ENCODE measurements at regions not wholly inside any gene's neighbourhood (a gene's known extent, or its start where the extent isn't known, plus 50 kb on each side); places are given as distances from the start of the nearest gene placed in this dataset.
A peak's percentile ranks its signal among the peaks of the same experiment; 100 is the strongest.
"Not testable (repeated sequence)": the region's sequence is repeated elsewhere in the genome, so short reads cannot be mapped to it uniquely, and the experiment has no call there.

DNA sequence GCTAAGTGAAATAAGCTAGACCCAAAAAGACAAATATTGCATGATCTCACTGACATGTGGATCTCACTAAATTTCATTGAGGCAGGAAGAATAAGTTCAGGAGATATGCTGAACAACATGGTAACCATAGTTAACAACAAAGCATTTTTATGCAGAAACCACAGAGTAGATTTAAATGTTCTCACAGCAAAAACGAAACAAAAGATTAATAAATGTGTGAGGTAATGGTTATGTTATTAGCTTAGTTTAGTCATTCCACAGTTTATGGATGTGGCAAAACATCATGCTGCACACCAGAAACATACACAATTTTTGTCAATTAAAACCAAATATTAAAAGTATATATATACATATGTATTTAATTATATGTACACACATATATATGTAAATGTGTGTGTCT is 765.8 kb downstream of the SLITRK5 start:
- no peak for DNase-seq

DNA sequence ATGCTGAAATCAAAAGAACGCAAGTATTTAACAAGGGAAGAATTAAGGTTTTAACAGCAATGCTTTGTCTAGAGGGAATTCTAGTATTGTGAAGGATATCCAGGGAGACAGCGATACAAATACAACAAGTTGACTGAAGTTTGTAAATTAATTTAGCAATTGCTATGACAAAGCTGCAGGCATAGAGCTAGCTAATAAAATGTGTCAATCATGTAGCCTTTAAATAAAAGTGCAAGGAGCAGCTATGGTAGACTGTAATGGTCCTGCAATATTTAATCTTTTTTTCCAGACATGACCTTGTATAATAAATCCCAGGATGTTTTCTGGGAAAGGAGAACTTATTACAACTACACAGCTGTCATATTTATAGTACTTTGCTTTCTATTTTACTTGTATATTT is 779.3 kb downstream of the SLITRK5 start:
- no peak for DNase-seq

DNA sequence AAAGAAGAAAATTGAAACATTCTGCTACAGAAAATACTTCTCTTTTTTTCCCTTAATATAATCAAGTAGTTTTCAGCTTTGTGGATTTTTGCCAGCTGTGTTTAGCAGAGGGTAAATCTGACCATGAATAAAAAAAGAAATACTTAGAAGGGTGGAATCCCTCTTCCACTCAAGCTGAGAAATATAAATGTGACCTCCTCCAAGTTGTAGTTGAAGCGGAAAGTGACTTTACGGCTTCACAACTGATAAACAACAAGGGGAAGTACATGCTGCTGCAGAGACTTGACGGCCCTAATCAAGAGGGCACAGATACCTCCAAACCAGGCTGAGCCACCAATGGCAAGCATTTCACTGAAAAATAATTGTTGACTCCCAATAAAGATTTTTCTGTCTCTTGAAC is 785.0 kb downstream of the SLITRK5 start:
- DNase-seq = no peak

DNA sequence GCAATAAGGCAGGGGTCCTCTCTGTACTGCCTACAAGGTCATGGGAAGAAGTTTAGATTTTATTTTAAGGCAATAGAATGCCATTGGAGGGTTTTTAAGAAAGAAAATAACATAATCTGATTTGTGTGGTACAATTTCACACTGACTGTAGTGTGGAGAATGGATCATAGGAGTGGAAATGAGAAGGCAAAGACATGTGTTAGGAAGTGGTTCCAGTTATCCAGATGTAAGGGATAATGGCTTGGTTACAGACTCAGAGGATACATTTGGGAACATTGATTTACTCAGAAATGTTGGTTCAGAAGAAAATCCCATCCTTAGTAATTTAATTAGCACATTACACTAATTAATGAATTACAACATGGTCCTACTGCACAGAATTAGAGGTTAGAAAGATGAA is 788.2 kb downstream of the SLITRK5 start:
- DNase-seq = no peak

DNA sequence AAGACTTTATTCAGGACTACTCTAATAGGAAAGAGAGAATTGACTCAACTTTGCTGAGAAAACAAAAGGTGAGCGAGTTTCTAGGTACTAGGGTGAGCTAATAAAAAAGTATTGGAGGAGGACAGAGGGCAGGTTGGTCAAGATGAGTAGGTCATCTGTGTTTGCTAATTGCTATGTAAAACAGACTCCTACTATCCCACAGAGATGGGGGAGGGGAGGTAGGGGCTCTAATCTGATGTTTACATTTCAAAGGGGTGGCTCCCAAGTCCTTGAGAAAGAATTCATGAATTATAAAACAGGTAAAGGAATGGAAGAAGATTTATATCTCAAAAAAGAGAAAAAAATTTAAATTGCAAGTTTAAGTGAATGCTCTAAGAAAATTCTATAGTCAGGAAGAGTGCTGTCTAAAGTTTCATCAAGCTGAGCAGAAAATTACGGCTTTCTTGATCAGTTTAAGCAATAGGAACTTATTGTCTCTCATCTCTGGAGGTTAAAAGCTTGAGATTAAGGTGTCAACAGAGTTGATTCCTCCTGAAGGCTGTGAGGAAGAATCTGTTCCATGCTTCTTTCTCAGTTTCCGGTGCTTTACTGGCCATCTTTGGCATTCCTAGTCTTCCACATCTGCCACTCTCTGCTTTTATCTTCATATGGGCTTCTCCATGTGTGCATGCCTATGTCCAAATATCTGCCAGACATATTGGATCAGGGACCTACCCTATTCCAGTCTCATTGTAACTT is 790.3 kb downstream of the SLITRK5 start:
- DNase-seq = no peak

DNA sequence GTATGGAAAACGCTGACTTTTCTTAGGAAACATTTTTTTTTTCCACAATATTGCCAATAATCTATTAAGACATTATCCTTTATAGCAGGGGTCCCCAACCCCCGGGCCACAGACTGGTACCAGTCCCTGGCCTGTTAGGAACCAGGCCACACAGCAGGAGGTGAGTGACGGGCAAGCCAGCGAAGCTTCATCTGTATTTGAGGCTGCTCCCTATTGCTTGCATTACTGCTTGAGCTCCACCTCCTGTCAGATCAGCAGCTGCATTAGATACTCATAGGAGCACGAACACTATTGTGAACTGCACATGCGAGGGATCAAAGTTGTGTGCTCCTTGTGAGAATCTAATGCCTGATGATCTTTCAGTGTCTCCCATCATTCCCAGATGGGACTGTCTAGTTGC is 793.7 kb downstream of the SLITRK5 start:
- no peak for DNase-seq

DNA sequence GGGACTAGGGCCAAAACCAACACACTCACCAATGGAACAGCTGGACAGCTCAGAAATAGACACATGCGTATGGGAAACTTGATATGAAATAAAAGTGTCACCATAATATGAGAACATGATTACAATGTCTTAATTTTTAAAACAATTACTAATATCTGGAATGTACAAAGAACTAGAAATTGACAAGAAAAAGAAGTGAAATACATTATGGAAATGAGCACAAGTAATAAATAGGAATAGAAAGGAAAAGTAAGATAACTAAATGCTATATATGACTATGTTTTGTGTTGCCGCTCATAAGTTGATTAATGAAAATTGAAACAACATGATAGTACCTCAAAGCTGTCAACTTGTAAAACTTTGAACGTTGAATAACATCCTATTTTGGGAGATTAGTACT is 801.1 kb downstream of the SLITRK5 start:
- no peak for DNase-seq

DNA sequence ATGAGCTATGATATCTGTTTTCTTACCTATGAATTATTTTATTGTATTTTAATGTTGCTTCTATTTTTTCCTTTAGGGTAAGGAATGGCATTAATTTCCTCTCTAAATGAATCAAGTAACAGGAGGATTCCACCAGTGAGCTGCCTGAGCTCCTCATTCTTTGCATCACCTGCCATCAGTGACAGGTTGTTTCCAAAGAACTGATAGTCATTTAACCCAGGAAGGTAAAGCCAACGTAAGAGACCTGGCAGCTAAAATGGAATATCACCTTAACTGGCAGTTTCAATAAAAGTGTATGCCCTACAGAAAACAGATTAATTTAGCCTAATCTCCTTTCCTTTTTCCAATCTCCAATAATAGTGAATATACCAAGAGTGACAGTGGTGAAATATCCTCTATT is 812.0 kb downstream of the SLITRK5 start:
- no peak for DNase-seq

DNA sequence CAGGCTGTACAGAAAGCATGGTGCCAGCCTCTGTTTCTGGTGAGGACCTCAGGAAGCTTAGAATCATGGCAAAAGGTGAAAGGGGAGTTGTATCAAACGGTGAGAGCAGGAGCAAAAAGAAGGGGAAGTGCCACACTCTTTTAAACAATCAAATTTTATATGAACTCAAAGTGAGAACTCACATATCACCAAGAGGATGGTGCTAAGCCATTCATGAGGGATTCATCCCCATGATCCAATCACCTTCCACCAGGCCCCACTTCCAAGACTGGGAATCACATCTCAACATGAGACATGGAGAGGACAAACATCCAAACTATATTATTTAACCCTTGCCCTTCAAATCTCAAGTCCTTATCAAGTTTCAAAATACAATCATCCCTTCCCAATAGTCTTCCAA is 836.7 kb downstream of the SLITRK5 start:
- no peak for DNase-seq

DNA sequence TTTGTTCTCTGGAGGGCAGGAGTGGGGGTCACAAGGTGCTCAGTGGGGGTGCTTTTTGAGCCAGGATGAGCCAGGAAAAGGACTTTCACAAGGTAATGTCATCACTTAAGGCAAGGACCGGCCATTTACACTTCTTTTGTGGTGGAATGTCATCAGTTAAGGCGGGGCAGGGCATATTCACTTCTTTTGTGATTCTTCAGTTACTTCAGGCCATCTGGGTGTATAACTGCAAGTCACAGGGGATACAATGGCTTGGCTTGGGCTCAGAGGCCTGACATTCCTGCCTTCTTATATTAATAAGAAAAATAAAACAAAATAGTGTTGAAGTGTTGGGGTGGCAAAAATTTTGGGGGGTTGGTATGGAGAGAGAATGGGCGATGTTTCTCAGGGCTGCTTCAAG is 841.8 kb downstream of the SLITRK5 start:
- DNase-seq = not testable (repeated sequence)

DNA sequence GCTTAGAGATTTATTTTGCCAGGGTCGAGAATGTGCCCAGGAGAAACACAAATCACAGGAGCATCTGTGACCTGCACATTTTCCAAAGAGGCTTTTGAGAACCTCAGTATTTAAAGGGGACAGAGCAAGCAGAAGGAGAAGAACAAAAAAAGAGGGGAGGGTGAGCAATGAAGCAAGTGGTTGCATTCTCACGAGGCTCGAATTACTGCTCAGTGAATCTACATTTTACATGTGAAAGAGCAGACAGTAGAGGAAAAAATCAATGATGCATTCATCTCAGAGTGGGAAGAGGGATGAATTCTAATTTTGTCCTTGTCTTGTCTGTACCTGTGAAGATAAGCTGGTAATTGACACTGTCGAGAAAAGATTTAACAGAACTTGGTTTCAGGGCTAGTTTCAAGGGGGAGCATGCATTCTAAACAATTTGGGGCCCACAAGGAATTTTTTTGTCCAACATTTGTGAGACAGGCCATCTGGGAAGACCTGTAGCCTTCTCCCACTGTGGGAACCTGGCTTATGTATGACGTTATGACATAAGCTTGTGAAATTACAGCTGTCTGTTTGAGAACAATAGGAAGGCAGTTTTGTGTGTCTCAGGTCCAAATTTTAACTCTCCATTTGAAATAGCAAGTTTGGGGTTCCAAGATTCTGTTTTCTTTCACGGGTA is 855.1 kb downstream of the SLITRK5 start:
- DNase-seq = peak; percentile 8

DNA sequence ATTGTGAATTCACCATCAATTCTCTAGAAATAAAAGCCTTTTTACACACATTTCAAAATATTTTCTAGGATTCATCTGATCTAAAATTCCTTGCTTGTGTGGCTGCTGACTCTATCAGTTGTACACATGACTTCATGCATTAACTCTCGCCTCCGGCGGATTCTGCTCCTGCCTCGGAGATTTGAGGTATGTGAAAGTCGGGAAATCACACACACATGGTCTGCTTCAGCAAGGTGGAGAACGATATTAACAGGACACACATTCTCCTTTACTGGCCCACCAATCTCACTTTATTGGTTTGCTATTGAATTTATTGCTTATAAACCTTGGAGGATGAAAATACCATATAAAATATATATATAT is 855.7 kb downstream of the SLITRK5 start:
- no peak for DNase-seq

DNA sequence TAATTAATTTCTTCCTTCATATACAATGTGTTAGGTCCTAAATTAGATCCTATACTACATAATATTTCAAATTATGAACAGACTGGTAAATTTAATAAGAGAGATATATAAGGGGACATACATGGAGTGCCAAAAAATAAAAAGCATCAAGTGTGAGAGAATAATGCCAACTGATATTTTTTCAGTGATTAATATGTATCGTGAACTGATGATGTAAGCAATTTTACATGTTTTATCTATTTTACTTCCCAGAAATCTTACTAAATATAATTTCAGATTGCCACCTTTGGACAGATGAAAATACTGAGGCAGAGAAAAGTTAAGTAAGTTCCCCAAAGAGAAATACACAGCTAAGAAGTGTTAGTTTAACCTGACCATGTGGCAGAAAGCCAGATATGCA is 870.8 kb downstream of the SLITRK5 start:
- no peak for DNase-seq

DNA sequence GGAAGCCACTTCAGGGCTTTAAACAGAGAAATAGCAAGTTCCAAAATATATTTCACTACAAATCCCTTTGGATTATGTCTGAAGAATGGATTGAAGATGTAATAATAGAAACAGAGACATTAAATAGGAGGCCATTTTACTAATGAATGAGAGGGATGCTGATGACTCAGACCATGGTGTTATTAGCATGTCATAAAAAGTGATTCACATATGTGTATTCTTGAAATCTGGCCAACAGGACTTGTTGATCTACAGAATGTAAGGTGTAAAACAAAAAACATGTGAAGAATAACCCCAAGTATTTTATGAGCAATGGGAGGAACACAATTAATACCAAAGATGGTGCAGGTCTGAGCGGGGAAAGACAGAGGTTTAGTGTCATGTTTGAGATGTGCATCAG is 873.7 kb downstream of the SLITRK5 start:
- DNase-seq = no peak

DNA sequence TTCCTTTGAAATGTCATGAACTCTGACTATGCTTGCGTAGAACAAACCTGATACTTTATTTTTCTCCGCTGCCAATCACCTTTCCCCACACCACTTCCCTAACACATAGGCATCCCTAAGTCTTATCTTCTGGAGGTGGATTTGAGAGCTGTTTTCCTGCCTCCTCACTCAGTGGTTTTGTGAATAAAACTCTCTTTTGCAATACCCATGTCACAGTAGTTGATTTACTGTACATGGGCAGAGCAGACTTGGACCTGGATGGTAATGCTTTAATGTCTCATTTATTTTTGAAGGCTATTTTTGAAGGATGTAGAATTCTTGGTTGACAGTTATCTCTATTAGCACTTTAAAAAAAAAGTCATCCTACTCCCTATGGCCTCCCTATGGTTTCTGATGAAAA is 881.8 kb downstream of the SLITRK5 start:
- no peak for DNase-seq

DNA sequence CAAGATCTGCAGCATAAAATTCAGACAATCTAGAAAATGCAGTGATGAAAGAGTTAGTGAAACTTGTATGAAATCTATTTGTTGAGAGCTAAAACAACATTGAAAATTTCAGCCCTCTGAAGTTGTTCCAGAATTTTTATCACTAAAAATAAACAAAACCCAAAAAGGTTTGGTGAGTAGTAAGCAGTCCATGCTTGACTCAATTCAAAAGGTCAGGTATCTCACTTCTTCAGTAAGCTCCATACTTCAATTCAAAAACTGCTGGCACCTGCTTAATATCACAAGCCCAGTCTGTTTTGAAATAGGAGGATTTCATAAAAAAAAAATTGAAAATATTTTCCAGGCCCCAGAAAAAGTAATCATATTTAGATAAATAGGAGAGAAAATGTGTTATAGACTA is 894.4 kb downstream of the SLITRK5 start:
- DNase-seq = no peak

DNA sequence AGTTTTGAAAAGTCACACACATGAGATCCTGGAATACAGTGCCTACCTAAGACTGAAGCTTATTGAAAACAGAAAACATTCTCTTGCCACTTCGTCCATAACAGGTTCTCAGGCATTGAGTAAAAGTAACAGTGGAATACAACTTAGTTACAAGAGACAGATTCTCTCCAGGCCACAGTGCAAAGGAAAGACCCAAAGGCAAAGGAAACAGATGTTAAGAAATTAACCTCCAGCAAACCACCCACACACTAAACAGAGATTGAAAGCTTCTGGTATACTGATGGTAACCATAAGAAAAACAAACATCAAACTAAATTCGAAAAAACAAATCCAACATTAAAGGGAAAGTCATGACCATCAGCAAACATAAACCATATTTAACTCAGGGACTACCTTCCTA is 914.7 kb downstream of the SLITRK5 start:
- no peak for DNase-seq

DNA sequence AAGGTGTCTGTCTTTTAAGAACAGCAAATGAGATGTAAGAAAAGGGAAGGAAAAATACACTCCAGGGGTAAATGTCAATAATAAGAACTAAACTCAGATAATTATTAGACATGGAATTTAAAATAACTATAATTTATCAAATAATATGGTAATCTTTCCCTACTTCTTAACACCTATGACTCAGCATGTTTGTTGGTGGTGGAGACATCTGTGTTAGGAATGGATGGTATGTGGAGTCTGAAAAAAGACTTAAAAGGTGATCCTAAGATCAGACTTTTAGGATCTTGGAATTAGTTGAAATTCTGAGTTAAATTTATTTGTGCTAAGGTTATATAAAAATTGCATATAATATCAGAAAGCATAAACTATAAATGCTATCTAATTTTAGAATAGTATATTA is 915.1 kb downstream of the SLITRK5 start:
- DNase-seq = no peak

DNA sequence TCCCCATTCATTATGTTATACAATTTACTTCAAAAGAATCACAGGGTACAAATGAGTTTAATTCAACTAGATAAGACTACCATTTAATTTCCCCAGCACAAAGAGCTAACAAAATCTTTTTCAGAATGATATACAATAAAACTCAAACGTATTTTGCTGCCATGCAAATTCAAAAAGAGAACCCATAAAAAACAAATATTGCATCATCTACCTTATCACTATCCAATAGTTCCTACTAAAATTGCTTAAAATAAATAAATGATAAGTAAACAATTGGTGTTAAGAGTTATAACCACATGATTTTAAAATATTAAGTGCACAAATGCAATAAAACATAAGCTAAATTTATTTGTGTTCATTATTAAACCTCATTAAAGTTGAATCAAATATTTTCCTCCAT is 919.4 kb downstream of the SLITRK5 start:
- DNase-seq = no peak

DNA sequence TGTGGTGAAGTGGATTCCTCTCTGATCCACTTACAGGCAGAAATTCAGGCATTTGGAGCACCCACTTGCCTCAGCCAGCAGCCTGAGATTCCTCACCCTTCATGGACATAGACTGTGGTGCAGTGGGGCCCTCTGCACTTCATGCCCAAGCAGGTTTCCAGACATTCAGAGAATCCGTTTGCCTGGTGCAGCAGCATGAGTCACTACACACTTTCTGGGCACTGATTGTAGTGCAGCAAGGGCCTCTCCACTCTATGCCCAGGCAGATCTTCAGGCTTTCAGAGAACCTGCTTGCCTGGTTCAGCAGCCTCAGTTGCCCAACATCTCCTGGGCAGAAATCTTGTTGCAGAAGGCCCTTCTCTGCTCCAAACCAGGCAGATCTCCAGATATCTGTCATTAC is 920.9 kb downstream of the SLITRK5 start:
- no peak for DNase-seq

DNA sequence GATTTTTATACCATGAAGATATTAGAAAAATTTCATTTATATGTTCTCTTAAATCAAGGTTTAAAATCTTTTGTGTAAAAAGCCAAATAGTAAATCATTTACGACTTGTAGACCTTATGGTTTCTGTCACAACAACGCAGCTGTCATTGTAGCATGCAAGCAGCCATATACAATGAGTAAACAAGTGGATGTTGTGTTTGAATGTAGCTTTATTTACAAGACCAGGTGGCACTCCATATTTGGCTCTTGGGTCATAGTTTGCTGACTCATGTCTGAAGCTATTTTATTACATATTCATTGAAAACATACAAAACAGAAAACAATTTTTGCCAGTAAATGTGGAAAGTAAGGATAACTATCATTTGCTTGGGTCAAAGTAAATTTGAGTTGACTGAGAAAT is 930.8 kb downstream of the SLITRK5 start:
- no peak for DNase-seq

DNA sequence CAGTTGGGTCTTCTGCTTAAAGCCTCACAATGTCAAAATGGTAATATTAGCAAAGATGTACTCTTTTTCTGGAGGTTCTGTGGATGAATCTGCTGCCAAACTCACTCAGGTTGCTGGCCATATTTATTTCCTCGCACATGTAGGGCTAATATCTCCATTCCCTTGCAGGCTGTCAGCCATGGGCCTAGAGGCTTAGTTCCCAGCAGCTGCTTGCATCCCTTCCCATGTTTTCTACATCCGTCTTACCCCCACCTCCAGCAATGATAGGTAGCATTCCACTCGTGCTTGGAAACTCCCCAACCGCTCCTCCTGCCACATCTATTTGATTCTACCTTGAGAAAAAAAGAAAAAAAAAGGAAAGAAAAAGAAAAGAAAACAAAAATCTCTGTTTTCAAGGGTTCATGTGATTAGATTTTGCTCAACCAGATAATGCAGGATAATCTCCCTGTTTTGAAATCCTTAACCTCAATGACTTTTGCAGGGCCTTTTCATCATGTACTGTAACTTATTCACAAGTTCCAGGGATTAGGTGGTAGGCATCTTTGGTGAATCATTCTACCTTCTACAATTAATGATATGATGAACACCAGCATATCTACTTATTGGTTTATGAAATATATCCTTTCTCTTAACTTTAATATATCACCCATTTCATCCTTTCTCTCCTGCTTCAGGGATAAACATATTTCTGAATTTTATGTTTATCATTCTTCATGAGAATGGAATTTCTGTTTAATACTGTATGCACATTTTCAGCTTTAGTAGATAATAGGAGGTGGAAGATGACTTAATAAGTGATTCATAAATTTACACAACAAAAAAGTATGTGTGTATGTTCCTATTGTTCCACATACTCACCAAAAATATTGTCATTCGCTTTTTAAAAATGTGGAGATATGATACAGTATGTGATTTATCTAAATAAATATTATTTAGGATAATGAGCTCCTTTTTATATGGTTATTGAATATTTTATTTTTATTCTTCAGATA is 931.9 kb downstream of the SLITRK5 start:
- no peak for DNase-seq

DNA sequence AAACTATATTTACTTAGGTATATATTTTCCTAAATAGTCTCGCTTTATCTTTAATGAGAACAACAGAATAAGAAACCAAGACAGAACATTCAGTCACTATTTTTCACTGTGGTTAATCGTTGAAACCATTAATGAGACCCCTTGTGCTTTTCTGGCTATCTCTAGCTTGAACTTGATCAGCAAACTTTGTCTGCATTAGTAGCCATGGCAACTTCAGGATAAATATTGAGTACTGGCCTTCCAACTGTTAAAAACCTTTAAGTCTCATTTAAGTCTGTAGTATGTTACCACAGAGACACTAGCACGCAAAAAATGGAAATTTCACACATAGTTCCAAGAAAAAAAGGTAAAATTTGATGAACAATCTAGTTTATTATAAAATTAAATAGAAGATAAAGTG is 946.0 kb downstream of the SLITRK5 start:
- no peak for DNase-seq
